HG02852 (cell line): ENCODE measurements at regions not wholly inside any gene's neighbourhood (a gene's known extent, or its start where the extent isn't known, plus 50 kb on each side); places are given as distances from the start of the nearest gene placed in this dataset.
"Not testable (repeated sequence)": the region's sequence is repeated elsewhere in the genome, so short reads cannot be mapped to it uniquely, and the experiment has no call there.

ENCODE experiments used
- ATAC-seq: cut with Tn5 transposase; IDR thresholded peaks from one replicate; pipeline ENCODE4 v1.9.1; 2021; ENCODE audit warnings: mild to moderate bottlenecking, moderate library complexity; ENCODE audit not compliant: unreplicated experiment

DNA sequence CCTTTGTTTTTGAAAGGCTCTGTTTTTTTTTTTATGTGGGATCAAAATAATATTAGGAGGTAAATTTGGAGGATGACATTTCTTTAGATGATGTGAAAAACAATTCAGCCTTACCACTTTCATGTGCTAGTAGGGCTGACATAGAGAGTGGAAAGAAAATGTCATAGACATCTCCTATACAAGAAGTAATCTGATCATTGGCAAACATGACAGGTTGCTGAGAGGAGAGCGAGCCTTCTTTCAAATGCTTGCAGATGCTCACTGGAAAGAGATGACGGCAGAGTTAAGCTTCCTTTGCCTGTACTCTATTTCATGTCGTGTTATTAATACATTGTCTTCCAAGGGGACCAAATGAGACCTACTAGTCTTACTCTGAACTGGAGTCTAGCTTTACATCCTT, 160.1 kb upstream of the DAP start:
- ATAC-seq: no peak

DNA sequence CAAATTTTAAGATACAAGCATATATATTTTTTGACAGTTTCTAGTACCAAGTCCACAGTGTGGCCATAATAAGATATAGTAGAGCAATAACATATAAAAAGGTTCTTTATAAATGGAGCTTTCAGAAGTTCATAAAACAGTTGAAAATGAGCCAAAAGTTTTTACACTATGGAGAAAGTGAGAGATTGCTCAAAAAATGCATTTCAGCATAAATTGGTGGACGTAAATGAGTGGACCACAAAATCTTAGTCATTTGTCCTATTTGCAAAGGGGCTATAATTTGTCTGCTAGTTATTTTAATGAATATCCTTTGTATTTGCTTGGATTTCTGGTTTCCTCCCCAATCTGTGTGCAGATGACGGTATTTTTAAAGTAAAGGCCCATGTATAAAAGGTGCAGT, 159.4 kb upstream of the DAP start:
- ATAC-seq: no peak

DNA sequence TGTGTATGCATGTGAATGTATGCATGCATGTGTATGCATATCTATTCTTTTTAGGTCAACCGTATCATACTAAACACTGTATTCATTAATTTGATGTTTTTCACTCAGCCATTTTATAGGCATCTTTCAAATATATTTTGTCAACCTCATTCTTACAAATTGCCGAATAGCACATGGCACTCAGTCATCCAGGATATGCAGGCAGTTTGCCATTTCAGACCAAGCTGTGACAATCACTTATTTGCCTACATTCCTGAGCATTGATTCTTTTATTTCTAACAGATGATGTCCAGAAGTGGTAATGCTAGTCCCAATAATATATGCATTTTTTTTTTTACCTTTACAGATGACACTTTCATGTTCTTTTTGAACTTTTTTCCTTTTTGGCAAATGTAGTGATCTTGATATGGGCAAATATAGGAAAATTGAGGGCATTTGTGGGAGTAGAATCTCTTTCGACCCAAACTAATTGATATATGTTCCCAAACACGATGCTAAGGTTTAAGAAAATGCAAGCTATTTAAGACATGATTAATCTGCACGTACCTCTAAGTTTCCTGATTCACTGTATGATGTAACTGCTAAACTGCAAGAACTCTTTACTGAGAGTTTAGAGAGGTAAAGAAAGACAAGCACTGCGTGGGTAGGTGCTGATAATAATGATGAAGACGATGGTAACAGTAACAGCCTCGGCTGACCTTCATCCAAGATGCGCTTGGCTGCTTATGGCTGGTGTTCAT, 153.9 kb upstream of the DAP start:
- no peak for ATAC-seq

DNA sequence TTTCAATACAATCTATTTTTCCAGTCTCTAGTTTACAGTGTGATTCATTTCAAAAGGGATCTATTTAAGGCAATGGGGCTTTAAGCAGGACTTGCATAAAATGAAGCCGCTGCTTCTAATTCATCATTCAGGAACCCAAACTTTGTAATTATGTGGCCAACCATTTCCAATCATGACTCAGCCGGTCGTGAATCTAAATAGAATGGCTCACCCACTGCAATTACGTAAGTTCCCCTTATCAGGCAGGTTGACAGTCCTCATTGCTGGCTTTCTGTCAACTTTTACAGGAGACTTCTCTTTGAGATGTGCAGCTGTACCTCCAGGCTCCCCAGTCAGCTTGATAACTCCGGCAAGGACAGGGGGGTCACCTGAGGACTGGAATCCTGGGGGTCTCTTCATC, 152.8 kb upstream of the DAP start:
- no peak for ATAC-seq

DNA sequence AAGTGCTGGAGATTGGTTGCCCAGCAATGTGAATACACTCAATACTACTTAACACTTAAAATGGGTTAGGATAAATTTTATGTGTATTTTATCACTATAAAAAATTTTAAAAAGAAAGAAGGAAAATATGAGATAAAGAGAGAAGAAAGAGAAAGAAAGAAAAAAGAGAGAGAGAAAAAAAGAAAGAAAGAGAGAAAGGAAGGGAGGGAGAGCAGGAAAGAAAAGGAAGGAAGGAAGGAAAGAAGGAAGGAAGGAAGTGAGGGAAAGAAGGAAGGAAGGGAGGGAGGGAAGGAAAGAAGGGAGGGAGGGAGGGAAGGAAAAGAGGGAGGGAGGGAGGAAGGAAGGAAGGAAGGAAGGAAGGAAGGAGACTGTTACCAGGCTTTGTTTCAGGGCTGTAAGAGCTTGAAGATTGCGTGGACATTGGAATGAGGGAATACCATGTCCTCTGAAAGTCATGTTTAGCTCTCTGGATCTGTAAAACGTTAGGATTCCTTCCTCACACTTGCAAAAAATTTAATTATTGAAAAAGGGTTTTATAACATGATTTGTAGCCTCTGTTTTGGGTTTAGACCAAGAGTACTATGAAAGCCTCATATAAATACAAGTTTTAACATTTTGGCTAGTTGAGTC, 152.3 kb upstream of the DAP start:
- no peak for ATAC-seq

DNA sequence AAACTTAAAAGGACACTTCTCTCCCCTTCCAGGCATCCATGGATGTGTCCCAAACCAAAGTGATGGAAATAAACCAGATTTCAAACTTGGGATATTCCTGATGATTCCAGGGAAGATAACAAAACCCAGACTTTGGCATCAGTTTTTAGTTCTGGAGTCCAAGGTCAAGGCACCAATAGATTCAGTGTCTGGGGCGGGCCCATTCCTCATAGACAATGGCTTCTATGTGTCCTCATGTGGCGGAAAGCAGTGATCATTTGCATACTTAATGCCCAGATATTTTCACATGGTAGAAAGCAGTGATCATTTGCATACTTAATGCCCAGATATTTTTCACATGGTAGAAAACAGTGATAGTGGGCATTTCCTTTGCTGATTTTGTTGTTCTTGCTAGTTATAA, 151.4 kb upstream of the DAP start:
- ATAC-seq: no peak

DNA sequence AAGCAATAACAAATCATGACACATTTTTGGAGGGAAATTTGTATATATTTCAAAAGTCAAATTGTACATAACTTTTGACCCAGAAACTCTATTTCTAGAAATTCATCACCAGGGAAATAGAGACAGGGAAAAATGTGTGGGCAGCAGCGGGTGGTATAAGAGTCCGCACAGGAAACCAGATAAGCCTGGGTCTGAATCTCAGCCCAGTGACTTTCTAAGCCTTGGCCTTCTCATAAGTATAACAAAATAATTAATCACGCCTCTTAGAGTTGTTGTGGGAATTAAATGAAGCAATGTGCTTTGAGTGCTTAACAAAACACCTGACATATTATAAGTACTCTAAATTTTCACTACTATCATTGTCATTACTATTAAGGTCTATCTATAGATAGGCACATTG, 149.2 kb upstream of the DAP start:
- ATAC-seq: no peak

DNA sequence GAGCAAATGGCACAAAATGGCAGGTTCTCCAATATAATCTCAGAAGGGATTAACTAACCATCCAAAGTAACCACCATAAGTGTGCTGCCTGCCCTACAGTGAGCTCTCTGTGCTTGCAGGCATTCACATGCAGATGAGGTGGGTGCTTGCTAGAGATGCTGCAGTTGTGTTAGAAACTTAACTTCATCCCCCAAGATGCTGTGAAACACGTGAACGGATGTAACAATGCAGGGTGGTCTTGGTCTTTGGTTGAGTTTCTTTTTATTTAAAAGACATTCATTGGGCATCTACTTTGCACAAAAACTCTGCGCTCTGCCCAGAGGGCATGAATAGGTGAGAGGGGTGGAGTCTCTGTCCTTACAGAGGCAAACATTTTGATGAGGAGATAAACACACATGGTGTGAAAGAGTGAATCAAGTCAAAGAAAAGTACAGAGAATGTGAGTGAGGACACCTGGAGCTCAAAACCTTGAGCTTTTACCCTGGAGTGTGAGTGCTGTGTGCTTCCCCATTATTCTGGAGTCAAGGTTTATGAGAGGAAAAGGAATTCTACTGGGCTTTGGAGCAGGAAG, 143.9 kb upstream of the DAP start:
- no peak for ATAC-seq

DNA sequence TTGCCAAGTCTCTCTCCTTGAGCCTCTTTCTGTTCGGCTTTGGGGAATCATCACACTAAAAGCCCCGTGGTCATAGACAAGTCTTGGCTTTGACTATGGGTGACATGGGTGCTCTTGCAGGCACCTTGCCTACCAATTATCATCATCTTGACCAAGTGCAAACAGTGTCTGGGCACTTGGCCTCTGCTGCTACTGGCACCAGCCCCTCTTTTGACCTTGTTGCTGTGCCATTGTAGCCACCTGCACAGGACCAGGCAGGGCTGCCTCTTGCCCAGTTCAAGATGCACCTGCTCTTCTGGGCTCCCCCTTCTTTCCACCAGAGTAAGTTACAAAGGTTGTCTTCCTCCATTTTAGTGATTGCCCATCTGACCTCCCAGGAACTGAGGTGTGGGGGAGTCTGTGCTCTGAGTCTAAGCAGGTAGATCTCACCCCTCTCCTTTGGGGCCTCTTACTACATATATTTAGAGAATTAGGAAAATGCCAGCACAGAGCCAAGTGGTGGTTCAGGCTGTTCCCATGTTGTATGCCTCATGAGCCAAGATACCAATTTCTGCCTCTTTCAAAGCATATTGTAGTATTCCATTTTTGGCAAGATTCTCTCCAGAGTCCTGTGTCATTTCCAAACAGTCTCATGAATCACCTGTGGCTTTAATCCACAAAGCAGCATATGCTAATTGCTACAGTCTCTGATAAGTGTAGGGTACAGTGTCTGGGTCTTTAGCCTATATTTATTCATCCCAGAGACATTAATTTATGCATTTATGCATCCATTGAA, 142.9 kb upstream of the DAP start:
- ATAC-seq: no peak

DNA sequence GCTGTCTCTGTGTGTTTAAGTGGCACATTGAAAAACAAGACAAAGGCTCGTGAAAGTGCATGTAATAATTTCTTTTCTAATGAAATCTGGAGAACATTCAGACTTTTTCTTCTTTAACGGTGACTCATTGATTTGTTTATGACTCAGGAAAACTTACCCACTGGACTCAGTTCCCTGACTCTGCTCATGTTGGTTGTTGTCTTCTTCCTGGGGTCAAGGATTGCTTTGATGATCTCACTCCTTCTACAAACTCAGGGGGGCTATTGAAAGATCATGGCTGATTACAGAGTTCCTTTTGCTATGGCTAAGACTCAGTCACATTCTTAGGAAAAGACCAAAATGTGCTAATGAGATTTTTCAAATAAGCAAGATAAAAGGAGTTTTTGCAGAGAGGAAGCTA, 141.1 kb upstream of the DAP start:
- no peak for ATAC-seq

DNA sequence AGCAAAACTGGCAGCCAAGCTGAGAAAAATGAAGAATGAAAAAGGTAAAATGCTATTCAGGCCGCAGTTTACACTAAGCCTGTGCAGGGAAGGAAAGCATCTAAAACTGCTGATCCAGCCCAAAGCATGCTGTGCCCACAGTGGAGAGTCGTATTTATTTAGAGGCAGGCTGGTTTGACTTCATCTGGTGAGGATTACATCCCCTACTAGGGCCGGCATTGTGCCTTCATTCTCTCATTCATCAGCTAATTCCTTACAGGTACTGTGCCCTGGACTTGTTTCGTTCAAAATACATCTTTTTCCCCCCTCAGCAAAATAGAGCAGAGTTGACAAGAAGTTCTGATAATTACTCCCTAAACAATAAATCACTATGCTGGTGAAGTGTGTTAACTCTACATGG, 137.5 kb upstream of the DAP start:
- no peak for ATAC-seq

DNA sequence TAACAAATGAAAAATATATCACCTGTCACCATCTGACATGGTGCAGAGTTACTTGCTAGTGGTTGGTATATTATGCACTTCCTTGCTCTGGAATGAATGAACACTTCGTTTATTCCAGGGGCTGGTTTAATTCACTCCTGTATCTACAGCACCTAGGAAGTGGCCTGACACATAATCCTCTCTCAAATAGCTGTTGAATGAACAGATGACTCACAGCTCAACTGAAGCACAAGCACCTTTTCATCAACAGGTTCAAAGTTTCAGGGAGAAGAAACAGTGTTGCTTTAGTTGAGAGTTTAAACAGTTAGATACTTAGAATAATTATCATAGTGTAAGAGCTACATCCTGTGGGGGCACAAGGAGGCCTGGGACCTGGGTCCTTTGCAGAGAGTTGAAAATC, 135.0 kb upstream of the DAP start:
- ATAC-seq: no peak

DNA sequence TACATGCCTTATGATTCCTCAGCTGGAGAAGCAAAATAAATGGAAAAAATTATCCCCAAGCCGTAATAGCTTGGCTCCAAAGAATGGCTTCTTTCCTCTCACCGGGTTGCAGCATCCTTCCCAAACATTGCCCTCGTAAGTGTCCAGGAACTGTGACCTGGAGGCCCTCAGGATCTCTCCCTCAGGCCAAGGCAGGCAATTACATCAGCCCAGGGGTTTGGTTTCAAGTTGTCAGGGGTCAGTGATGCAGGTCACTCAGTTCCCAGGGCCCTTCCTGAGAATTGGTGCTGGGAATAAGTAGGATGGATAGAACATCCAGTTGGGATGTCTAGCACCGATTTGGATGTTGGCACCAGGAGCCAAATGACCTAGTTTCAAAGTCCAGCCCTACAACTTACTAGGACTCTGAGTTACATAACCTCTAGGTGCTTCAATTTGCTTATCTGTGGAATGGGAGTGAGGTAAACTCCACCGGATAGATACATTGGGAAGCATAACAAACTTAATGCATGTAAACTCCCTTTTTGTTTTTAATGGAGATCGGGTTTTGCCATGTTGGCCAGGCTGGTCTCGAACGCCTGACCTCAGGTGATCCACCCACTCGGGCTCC, 133.5 kb upstream of the DAP start:
- no peak for ATAC-seq

DNA sequence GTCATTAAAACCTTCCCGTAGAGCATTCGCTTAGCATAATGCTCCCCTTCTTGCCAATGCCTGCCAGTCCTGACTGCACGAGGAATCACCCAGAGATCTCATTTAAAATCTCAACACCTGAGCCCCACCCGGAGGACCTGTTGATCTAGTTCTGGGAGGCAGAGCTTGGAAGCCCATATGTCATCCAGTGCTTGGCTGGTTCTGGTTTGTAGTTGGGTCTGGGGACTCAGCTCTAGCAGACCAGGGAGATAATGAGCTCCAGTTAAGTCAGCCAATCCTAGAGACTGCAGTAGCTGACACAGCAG, 131.8 kb upstream of the DAP start:
- no peak for ATAC-seq

DNA sequence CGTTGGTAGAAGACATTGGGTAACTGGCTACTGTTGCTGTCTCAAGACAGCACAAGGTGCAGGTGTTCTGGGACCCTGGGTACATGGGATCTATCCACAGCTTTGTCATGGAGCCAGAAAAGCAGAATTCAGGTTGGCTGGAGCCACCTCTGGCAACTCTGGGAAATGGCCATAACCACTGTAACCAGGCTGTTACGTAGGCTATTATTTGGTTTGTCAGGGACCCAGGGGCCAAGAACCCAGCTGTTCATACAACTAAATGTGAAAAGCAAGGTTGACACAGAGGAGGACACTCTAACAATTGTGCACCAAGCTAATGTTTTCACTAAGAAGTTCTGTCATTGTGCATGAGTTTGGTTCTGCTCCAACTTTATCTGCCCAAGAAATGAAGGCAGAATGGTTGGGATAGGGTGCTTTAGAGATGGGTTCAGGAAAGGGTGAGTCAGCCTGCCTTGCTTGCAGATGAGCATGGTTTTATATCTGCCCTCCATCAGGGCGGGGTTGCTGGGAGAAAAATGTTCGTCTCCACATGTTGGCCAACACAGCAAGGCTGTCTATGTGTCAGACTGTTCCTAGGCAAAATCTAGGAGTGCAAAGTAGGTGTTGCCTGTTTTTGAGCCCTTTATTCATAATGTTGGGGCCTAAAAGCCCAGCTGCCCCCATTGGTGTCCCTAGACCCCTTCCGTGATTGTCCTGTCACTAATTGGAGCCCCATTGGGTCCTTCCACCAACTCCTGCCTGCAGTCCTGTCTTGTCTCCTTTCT, 131.3 kb upstream of the DAP start:
- ATAC-seq: no peak

DNA sequence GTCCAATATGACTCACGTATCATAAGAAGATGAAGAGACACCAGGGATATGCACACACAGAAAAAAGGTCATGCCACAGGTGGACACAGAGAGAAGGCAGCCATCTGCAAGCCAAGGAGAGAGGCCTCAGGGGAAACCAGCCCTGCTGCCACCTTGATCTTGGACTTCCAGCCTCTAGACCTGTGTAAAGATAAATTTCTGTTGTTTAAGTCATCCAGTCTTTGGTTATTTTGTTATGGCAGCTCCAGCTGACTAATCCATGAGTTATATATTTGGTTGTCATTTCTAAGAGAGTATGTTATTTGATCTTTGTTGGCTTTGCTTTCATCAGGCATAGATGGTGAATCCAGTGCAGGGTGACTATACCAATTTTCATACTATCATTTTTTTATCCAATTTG, 130.2 kb upstream of the DAP start:
- no peak for ATAC-seq

DNA sequence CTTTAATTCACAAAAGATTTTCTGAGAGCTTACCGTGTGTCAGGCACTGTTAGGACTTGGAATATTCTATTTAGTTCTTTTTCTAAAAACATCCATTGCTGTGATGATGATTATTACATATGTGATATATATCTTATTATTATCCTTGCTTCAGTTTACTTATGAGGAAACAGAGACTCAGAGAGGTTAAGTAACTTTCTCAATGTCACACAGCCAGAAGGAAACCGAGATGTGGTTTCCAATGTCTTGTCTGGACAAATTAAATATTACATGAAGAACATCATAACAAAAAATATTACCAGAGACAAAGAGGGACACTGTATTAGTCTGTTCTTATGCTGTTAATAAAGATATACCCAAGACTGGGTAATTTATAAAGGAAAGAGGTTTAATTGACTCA, 125.5 kb upstream of the DAP start:
- no peak for ATAC-seq

DNA sequence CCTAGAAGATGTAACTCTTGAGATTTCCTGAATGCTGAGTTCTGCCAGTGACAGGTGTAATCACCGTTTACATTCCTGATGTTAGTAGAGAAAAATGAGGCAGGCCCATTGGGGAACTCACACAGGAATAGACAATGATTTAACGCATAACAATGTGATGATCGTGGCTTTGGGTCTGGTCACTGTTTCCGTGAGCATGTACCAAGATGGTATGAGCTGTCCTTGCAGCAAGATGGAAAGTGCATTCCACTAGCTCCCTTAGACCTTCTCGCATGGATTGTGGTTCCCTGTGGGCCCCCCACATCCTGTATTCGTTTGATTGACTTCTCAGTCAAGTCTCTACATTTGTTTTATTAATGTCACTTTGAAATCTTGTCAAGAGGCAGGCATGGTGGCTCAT, 124.0 kb upstream of the DAP start:
- ATAC-seq: no peak

DNA sequence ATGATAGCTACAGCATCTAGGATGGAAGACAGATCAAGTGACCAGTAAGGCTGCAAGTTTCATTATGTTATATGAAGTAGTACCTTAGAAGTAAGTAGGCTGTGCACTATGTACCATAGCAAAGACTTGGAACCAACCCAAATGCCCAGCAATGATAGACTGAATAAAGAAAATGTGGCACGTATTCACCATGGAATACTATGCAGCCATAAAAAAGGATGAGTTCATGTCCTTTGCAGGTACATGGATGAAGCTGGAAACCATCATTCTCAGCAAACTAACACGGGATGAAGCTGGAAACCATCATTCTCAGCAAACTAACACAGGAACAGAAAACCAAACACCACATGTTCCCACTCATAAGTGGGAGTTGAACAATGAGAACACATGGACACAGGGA, 122.9 kb upstream of the DAP start:
- not testable (repeated sequence) for ATAC-seq

DNA sequence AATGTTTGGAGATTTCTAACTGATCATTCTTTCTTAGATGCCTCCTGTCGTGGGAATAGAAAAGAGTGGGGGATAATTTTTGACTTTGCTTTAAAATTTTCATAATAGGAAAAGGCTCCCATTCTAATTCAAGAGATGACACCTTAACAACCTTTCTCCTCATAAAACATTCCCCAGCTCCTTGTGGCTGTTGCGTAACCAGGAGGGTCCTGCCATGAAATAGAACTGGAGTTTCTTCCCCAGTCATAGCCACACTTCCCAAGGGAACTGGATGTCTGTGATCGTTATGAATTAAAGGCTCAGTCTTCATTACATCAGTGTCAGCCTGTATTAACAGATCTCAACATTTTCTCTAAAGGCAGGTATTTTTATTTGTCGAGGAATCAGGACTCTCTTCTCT, 119.9 kb upstream of the DAP start:
- ATAC-seq: no peak

DNA sequence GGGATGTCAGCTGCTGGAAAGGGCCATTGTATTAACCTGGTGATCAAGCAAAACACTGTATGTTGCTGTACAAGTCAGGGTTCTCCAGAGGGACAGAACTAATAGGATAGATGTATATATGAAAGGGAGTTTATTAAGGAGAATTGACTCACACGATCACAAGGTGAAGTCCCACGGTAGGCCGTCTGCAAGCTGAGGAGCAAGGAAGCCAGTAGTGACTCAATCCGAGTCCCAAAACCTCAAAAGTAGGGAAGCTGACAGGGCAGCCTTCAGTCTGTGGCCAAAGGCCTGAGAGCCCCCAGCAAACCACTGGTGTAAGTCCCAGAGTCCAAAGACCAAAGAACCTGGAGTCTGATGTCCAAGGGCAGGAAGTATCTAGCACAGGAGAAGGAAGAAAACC, 116.0 kb upstream of the DAP start:
- ATAC-seq: not testable (repeated sequence)
